ENCODE measurements at regions not wholly inside any gene's neighbourhood (a gene's known extent, or its start where the extent isn't known, plus 50 kb on each side); places are given as distances from the start of the nearest gene placed in this dataset.

DNA sequence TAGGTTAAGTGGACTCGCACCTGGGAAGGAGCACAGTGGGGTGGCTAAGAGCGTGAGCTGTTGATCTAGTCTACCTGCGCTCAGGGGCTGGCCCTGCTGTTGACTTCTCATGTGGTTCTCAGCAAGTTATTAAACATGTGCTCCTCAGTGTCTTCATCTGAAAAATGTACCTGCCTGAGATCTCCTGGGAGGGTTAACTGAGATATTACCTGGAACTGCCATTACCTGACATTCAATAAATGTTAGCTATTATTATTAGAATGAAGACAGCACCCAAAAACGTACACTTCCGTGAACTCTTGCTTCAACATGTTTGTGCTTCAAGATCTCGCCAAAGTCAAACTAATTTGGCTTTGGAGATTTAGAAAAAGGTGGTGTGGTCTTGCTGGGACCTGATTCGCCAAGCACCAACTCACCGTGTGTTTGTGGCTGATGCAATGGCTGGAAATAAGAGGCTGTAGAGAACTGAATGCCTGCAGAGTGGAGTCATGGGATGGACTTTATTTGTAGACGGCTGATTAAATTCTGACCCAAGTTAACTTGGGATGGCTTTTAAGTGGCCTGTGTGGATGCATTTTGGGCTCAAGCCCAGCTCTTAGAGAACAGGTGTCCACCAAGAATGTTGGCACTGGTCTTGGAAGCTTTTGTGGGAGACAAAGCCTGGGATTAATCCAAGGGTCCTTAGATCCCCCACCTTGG, 692.9 kb downstream of the QKI start:
- TF ChIP-seq, protein P1, sequence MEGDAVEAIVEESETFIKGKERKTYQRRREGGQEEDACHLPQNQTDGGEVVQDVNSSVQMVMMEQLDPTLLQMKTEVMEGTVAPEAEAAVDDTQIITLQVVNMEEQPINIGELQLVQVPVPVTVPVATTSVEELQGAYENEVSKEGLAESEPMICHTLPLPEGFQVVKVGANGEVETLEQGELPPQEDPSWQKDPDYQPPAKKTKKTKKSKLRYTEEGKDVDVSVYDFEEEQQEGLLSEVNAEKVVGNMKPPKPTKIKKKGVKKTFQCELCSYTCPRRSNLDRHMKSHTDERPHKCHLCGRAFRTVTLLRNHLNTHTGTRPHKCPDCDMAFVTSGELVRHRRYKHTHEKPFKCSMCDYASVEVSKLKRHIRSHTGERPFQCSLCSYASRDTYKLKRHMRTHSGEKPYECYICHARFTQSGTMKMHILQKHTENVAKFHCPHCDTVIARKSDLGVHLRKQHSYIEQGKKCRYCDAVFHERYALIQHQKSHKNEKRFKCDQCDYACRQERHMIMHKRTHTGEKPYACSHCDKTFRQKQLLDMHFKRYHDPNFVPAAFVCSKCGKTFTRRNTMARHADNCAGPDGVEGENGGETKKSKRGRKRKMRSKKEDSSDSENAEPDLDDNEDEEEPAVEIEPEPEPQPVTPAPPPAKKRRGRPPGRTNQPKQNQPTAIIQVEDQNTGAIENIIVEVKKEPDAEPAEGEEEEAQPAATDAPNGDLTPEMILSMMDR (IDR thresholded peaks at IDR 0.05; ENCODE audit: low read depth, low read length, poor library complexity, severe bottlenecking): no peak
- TF ChIP-seq EZH2phosphoT487 (IDR thresholded peaks at IDR 0.05; ENCODE audit: borderline replicate concordance, low read length): no peak
